ENCODE measurements at regions not wholly inside any gene's neighbourhood (a gene's known extent, or its start where the extent isn't known, plus 50 kb on each side); places are given as distances from the start of the nearest gene placed in this dataset.
A peak's percentile ranks its signal among the peaks of the same experiment; 100 is the strongest.
"Not testable (repeated sequence)": the region's sequence is repeated elsewhere in the genome, so short reads cannot be mapped to it uniquely, and the experiment has no call there.

- CTCF ChIA-PET: interaction anchor here (0.6 kb wide), 1 partner anchor 21 kb away, joined by 3 read pairs; no protein-coding TSS in a partner anchor
- ATAC-seq; H3K36me3 Mint-ChIP-seq (ENCODE audit: low read depth); H3K9me3 Mint-ChIP-seq (ENCODE audit: low read depth); intact Hi-C loops (cut with DNase I, micrococcal nuclease); H3K4me3 Mint-ChIP-seq; H3K27ac Mint-ChIP-seq; POLR2A ChIA-PET; DNase-seq; H3K4me1 Mint-ChIP-seq; H3K27me3 Mint-ChIP-seq: not testable (repeated sequence)
Observed at GRCh38 chr1:245102149-245102548, 52.6 kb upstream of the KIF26B start.

GRCh38 chr1:245099401-245099800 is 55.4 kb upstream of the KIF26B start:
- Mint-ChIP-seq H3K4me3 (no peak overlapping the region), H3K27ac (no peak overlapping the region), H3K36me3 (ENCODE audit: low read depth) (no peaks in the 10 kb centered on the region), H3K4me1 (no peaks in the 10 kb centered on the region), H3K27me3 (no peaks in the 10 kb centered on the region), H3K9me3 (ENCODE audit: low read depth) (no peaks in the 10 kb centered on the region)
- intact Hi-C loops (cut with DNase I, micrococcal nuclease): no loop called here
- DNase-seq: no peak
- ChIA-PET CTCF (no interaction called here), POLR2A (no interaction called here)
- no peak for ATAC-seq

- POLR2A ChIA-PET: no interaction called here
- no peaks in the 10 kb centered on the region for H3K4me1 Mint-ChIP-seq
- H3K27me3 Mint-ChIP-seq: no peaks in the 10 kb centered on the region
- H3K9me3 Mint-ChIP-seq (ENCODE audit: low read depth): no peaks in the 10 kb centered on the region
- H3K36me3 Mint-ChIP-seq (ENCODE audit: low read depth): no peaks in the 10 kb centered on the region
- ATAC-seq (no peak), DNase-seq (no peak)
- CTCF ChIA-PET: no interaction called here
- intact Hi-C loops (cut with DNase I, micrococcal nuclease): no loop called here
- no peak overlapping the region for H3K4me3 Mint-ChIP-seq
- no peak overlapping the region for H3K27ac Mint-ChIP-seq
Observed at GRCh38 chr1:245098924-245099323, 55.9 kb upstream of the KIF26B start.

- no peak overlapping the region for H3K27ac Mint-ChIP-seq
- no peaks in the 10 kb centered on the region for H3K4me1 Mint-ChIP-seq
- no peaks in the 10 kb centered on the region for H3K36me3 Mint-ChIP-seq (ENCODE audit: low read depth)
- no peaks in the 10 kb centered on the region for H3K9me3 Mint-ChIP-seq (ENCODE audit: low read depth)
- no peak for DNase-seq
- intact Hi-C loops (cut with DNase I, micrococcal nuclease): no loop called here
- H3K27me3 Mint-ChIP-seq: no peaks in the 10 kb centered on the region
- no peak overlapping the region for H3K4me3 Mint-ChIP-seq
- no peak for ATAC-seq
- ChIA-PET POLR2A (no interaction called here), CTCF (interaction anchor here (0.7 kb wide), 1 partner anchor 276 kb away, joined by 3 read pairs; no protein-coding TSS in a partner anchor)
Observed at GRCh38 chr1:245096311-245097066, 58.3 kb upstream of the KIF26B start.

GRCh38 chr1:245095903-245096302 is 58.9 kb upstream of the KIF26B start:
- Mint-ChIP-seq H3K27me3 (no peaks in the 10 kb centered on the region), H3K27ac (no peak overlapping the region), H3K4me3 (no peak overlapping the region), H3K9me3 (ENCODE audit: low read depth) (no peaks in the 10 kb centered on the region), H3K4me1 (no peaks in the 10 kb centered on the region), H3K36me3 (ENCODE audit: low read depth) (no peaks in the 10 kb centered on the region)
- DNase-seq (no peak), ATAC-seq (no peak)
- CTCF ChIA-PET: no interaction called here
- intact Hi-C loops (cut with DNase I, micrococcal nuclease): no loop called here
- POLR2A ChIA-PET: no interaction called here

- H3K4me3 Mint-ChIP-seq: no peak overlapping the region
- POLR2A ChIA-PET: no interaction called here
- CTCF ChIA-PET: interaction anchor here (0.6 to 1.0 kb wide), 2 partner anchors 53 to 629 kb away, joined by 3 read pairs; no protein-coding TSS in a partner anchor
- no peak overlapping the region for H3K27ac Mint-ChIP-seq
- H3K27me3 Mint-ChIP-seq: no peaks in the 10 kb centered on the region
- H3K36me3 Mint-ChIP-seq (ENCODE audit: low read depth): no peaks in the 10 kb centered on the region
- intact Hi-C loops (cut with DNase I, micrococcal nuclease): no loop called here
- DNase-seq: no peak
- no peaks in the 10 kb centered on the region for H3K4me1 Mint-ChIP-seq
- H3K9me3 Mint-ChIP-seq (ENCODE audit: low read depth): no peaks in the 10 kb centered on the region
- no peak for ATAC-seq
Observed at GRCh38 chr1:245094954-245095353, 59.8 kb upstream of the KIF26B start.

- DNase-seq (no peak), ATAC-seq (no peak)
- Mint-ChIP-seq H3K9me3 (ENCODE audit: low read depth) (no peaks in the 10 kb centered on the region), H3K4me1 (no peaks in the 10 kb centered on the region), H3K4me3 (no peak overlapping the region), H3K27me3 (no peaks in the 10 kb centered on the region), H3K36me3 (ENCODE audit: low read depth) (no peaks in the 10 kb centered on the region), H3K27ac (no peak overlapping the region)
- ChIA-PET POLR2A (no interaction called here), CTCF (interaction anchor here (1.0 kb wide), 1 partner anchor 52 kb away, joined by 3 read pairs; no protein-coding TSS in a partner anchor)
- intact Hi-C loops (cut with DNase I, micrococcal nuclease): no loop called here
Observed at GRCh38 chr1:245094092-245094491, 60.7 kb upstream of the KIF26B start.

- DNase-seq: no peak
- no peak overlapping the region for H3K4me3 Mint-ChIP-seq
- no peak for ATAC-seq
- H3K27me3 Mint-ChIP-seq: no peaks in the 10 kb centered on the region
- intact Hi-C loops (cut with DNase I, micrococcal nuclease): no loop called here
- CTCF ChIA-PET: no interaction called here
- H3K27ac Mint-ChIP-seq: no peak overlapping the region
- no peaks in the 10 kb centered on the region for H3K36me3 Mint-ChIP-seq (ENCODE audit: low read depth)
- H3K4me1 Mint-ChIP-seq: no peaks in the 10 kb centered on the region
- POLR2A ChIA-PET: no interaction called here
- H3K9me3 Mint-ChIP-seq (ENCODE audit: low read depth): no peaks in the 10 kb centered on the region
Observed at GRCh38 chr1:245092638-245092976, 62.2 kb upstream of the KIF26B start.

- no peaks in the 10 kb centered on the region for H3K27me3 Mint-ChIP-seq
- ChIA-PET POLR2A (no interaction called here), CTCF (no interaction called here)
- no peaks in the 10 kb centered on the region for H3K4me1 Mint-ChIP-seq
- no peak overlapping the region for H3K27ac Mint-ChIP-seq
- H3K36me3 Mint-ChIP-seq (ENCODE audit: low read depth): no peaks in the 10 kb centered on the region
- peak; percentile 61 for ATAC-seq
- no peaks in the 10 kb centered on the region for H3K9me3 Mint-ChIP-seq (ENCODE audit: low read depth)
- DNase-seq: peak; percentile 11
- intact Hi-C loops (cut with DNase I, micrococcal nuclease): no loop called here
- no peak overlapping the region for H3K4me3 Mint-ChIP-seq
Observed at GRCh38 chr1:245091818-245092637, 62.8 kb upstream of the KIF26B start.

GRCh38 chr1:245091171-245091621 is 63.6 kb upstream of the KIF26B start:
- H3K4me3 Mint-ChIP-seq: no peak overlapping the region
- H3K27ac Mint-ChIP-seq: no peak overlapping the region
- no peaks in the 10 kb centered on the region for H3K27me3 Mint-ChIP-seq
- ATAC-seq (no peak), DNase-seq (no peak)
- CTCF ChIA-PET: no interaction called here
- no peaks in the 10 kb centered on the region for H3K9me3 Mint-ChIP-seq (ENCODE audit: low read depth)
- no peaks in the 10 kb centered on the region for H3K36me3 Mint-ChIP-seq (ENCODE audit: low read depth)
- POLR2A ChIA-PET: no interaction called here
- no peaks in the 10 kb centered on the region for H3K4me1 Mint-ChIP-seq
- intact Hi-C loops (cut with DNase I, micrococcal nuclease): no loop called here

GRCh38 chr1:245090491-245091090 is 64.2 kb upstream of the KIF26B start:
- ATAC-seq: no peak
- Mint-ChIP-seq H3K4me1 (peaks cover 1% of the 10 kb centered on the region), H3K27me3 (no peaks in the 10 kb centered on the region), H3K27ac (no peak overlapping the region), H3K36me3 (ENCODE audit: low read depth) (no peaks in the 10 kb centered on the region), H3K9me3 (ENCODE audit: low read depth) (no peaks in the 10 kb centered on the region), H3K4me3 (no peak overlapping the region)
- ChIA-PET CTCF (no interaction called here), POLR2A (no interaction called here)
- DNase-seq: no peak
- intact Hi-C loops (cut with DNase I, micrococcal nuclease): no loop called here

GRCh38 chr1:245087723-245088122 is 67.1 kb upstream of the KIF26B start:
- ChIA-PET CTCF (interaction anchor here (1.6 kb wide), 1 partner anchor 45 kb away, joined by 4 read pairs; no protein-coding TSS in a partner anchor), POLR2A (interaction anchor here (0.5 kb wide), 1 partner anchor 38 kb away, joined by 3 read pairs; no protein-coding TSS in a partner anchor)
- no peaks in the 10 kb centered on the region for H3K9me3 Mint-ChIP-seq (ENCODE audit: low read depth)
- no peak overlapping the region for H3K27ac Mint-ChIP-seq
- DNase-seq (no peak), ATAC-seq (no peak)
- H3K36me3 Mint-ChIP-seq (ENCODE audit: low read depth): no peaks in the 10 kb centered on the region
- peaks cover 3% of the 10 kb centered on the region for H3K4me1 Mint-ChIP-seq
- no peaks in the 10 kb centered on the region for H3K27me3 Mint-ChIP-seq
- no peak overlapping the region for H3K4me3 Mint-ChIP-seq
- intact Hi-C loops (cut with DNase I, micrococcal nuclease): no loop called here

Data from activated CD4-positive, alpha-beta T cell treated with anti-CD3 and anti-CD28 coated beads for 36 hours (primary cell).